Mesothelial cell of epicardium (in vitro differentiated cells): ENCODE measurements at regions not wholly inside any gene's neighbourhood (a gene's known extent, or its start where the extent isn't known, plus 50 kb on each side); places are given as distances from the start of the nearest gene placed in this dataset.

Experiments
- DNase-seq, 2 experiments: peaks; one replicate each; pipeline ENCODE4 v3.0.0; 2021; ENCODE audit warnings: low spot score in 2 of 2; ENCODE audit not compliant: unreplicated experiment in 2 of 2
- H3K27ac Mint-ChIP-seq: 2 replicates; pipeline ENCODE4 v1.8.0; 2021; ENCODE audit warnings: mixed read lengths
- H3K27me3 Mint-ChIP-seq: 2 replicates; pipeline ENCODE4 v1.8.0; 2021; ENCODE audit warnings: low read depth, mixed read lengths
- H3K36me3 Mint-ChIP-seq: 2 replicates; pipeline ENCODE4 v1.8.0; 2021; ENCODE audit warnings: mixed read lengths
- H3K4me1 Mint-ChIP-seq: 2 replicates; pipeline ENCODE4 v1.8.0; 2021; ENCODE audit warnings: mixed read lengths
- H3K4me3 Mint-ChIP-seq: 2 replicates; pipeline ENCODE4 v1.8.0; 2021; ENCODE audit warnings: mild to moderate bottlenecking, moderate library complexity, mixed read lengths
- H3K9me3 Mint-ChIP-seq: 2 replicates; pipeline ENCODE4 v1.8.0; 2021; ENCODE audit warnings: mixed read lengths
- TF ChIP-seq, protein P1 (sequence below): fragments of 200-600 bp; sonication (generic); IDR thresholded peaks from one replicate; pipeline ENCODE4 v1.5.0; 2021; ENCODE audit warnings: antibody characterized with exemption; ENCODE audit not compliant: unreplicated experiment

DNA sequence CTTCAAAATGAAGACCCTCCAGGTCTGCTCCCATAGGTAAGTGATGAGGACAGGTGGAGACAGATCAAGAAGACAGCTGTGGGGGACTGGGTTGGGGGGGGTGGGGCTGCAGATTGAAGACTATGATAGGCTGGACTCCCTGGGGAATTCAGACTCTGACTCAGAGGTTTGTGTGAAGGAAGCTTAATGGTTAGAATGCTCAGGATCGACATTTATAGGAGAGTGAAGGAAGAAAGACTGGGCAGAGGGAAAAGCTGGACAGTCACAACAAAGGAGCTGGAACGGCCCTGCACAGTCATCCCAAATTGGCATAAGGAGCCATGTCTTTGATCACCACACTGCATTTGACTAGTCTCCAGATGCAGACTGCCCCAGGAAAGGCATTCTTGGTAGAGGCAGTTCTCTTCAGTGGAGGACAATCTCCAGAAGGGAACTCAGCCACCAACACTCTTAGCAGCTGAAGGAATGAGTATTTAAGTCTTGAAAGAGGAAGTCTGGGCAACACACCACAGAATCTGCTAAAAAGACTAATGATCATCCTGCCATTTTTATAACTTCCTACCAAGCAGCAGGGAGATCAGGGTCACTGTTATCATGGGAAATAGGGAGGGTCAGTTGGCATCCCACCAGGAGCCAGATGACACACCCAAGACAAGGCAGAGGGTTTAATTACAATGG is 120.0 kb upstream of the ZC3H11B start:
- Mint-ChIP-seq H3K4me1 (peaks cover 23% of the 10 kb centered on the region), H3K36me3 (peaks cover 4% of the 10 kb centered on the region), H3K9me3 (peaks cover 20% of the 10 kb centered on the region), H3K27me3 (no peaks in the 10 kb centered on the region), H3K4me3 (no peak overlapping the region), H3K27ac (no peak overlapping the region)
- TF ChIP-seq, protein P1, sequence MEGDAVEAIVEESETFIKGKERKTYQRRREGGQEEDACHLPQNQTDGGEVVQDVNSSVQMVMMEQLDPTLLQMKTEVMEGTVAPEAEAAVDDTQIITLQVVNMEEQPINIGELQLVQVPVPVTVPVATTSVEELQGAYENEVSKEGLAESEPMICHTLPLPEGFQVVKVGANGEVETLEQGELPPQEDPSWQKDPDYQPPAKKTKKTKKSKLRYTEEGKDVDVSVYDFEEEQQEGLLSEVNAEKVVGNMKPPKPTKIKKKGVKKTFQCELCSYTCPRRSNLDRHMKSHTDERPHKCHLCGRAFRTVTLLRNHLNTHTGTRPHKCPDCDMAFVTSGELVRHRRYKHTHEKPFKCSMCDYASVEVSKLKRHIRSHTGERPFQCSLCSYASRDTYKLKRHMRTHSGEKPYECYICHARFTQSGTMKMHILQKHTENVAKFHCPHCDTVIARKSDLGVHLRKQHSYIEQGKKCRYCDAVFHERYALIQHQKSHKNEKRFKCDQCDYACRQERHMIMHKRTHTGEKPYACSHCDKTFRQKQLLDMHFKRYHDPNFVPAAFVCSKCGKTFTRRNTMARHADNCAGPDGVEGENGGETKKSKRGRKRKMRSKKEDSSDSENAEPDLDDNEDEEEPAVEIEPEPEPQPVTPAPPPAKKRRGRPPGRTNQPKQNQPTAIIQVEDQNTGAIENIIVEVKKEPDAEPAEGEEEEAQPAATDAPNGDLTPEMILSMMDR, result no peak
- no peak for DNase-seq

DNA sequence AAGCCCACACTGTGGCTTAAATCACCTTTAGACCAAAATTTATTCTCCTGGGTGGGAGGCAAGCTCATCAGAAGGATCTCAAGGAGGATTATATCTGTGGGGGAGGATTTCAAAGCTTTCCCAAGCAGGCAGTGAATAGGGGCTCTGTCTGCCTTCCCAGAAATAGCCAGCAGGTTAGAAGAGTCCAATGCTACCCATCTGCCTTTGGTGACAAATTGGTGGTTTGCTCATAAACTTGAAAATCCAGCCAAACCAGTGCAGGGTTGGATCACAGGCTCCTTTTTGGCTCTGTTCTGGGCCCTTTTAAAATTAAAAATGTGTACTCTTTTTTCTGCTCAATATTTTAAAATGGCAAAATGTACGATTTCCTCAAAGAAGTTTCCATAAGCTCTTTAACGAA is 118.9 kb upstream of the ZC3H11B start:
- H3K4me1 Mint-ChIP-seq, result peaks cover 23% of the 10 kb centered on the region

DNA sequence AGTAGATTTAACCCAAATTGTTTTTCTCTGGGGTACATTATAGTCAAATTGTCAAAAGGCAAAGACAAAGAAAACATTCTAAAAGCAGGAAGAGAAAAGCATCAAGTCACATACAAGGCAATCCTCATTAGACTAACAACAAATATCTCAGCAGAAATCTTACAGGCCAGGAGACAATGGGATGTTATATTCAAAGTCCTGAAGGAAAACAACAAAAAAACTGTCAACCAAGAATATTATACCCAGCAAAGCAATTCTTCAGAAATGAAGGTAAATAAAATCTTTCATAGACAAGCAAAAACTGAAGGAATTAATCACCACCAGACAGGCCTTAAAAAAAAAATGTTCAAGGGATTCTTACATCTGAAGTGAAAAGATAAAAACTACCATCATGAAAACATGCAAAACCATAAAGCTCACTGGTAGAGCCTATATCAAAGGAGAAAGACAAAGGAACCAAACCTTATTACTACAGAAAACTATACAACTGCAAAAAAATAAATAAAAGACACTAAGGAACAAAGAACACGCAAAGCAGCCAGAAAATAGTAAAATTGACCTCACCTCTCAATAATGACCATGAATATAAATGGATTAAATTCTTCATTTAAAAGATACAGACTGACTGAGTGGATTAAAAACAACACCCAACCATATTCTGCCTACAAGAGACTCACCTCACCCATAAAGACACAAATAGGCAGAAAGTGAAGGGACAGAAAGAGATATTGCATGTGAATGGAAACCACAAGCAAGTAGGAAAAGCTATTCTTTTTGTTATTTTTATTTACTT is 113.8 kb upstream of the ZC3H11B start:
- no peak overlapping the region for H3K4me3 Mint-ChIP-seq
- peaks cover 39% of the 10 kb centered on the region for H3K9me3 Mint-ChIP-seq
- H3K27ac Mint-ChIP-seq, result no peak overlapping the region
- H3K4me1 Mint-ChIP-seq, result peaks cover 5% of the 10 kb centered on the region
- no peak for DNase-seq
- TF ChIP-seq, protein P1, result no peak
- H3K36me3 Mint-ChIP-seq, result peaks cover 17% of the 10 kb centered on the region
- no peaks in the 10 kb centered on the region for H3K27me3 Mint-ChIP-seq

More for the DNA sequence above, 118.9 kb upstream of the ZC3H11B start:
- Mint-ChIP-seq H3K27me3 (no peaks in the 10 kb centered on the region), H3K27ac (peak overlapping the region; percentile 86), H3K4me3 (no peak overlapping the region), H3K9me3 (peaks cover 21% of the 10 kb centered on the region), H3K36me3 (peaks cover 10% of the 10 kb centered on the region)
- TF ChIP-seq, protein P1, result no peak
- DNase-seq, result no peak

DNA sequence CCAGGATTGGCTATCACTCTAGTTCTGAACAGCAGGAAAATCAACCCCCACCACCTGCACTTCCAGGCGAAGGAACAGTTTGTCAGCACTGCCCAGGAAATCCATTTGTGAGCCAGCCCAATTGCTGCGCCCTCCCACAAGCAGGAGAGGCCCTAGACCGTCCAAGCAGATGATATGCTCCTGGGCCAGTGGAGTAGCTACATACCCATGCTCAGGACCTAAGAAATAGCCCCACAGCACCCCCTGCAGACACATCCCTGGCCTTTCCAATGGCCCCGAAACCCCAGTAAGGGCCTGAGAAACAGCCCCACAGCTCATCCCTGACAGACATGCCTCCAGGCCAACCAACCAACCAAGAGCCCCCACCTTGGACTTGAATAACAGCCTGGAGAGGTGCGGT is 111.5 kb upstream of the ZC3H11B start:
- H3K27ac Mint-ChIP-seq, result no peak overlapping the region
- H3K4me1 Mint-ChIP-seq, result no peaks in the 10 kb centered on the region
- TF ChIP-seq, protein P1, result no peak
- no peaks in the 10 kb centered on the region for H3K27me3 Mint-ChIP-seq
- DNase-seq, result no peak
- H3K36me3 Mint-ChIP-seq, result peaks cover 17% of the 10 kb centered on the region
- no peak overlapping the region for H3K4me3 Mint-ChIP-seq
- H3K9me3 Mint-ChIP-seq, result peaks cover 45% of the 10 kb centered on the region

DNA sequence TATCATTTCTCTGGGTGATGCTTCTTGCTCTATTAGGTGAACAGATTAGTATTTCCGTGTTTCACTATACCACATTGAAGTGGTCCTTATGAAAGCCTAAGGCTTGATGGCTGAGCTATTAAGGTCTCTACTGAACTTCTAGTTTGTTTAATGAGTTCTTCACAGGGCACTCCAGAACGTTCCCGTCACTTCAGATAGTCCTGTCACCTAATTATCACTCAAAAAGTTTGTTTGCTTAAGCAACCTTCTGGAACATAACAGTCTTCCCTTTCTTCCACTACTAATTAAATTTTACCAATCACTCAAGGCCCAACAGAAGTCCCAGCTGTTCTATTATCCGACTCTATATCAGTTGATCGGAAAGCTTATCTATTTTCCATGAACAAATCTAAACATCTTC is 104.6 kb upstream of the ZC3H11B start:
- no peak overlapping the region for H3K4me3 Mint-ChIP-seq
- H3K9me3 Mint-ChIP-seq, result peaks cover 11% of the 10 kb centered on the region
- no peak for DNase-seq
- H3K27ac Mint-ChIP-seq, result no peak overlapping the region
- H3K4me1 Mint-ChIP-seq, result no peaks in the 10 kb centered on the region
- TF ChIP-seq, protein P1, result no peak
- no peaks in the 10 kb centered on the region for H3K36me3 Mint-ChIP-seq
- H3K27me3 Mint-ChIP-seq, result no peaks in the 10 kb centered on the region
